MV-4-11 (cell line): ENCODE measurements at regions not wholly inside any gene's neighbourhood (a gene's known extent, or its start where the extent isn't known, plus 50 kb on each side); places are given as distances from the start of the nearest gene placed in this dataset.

Source experiments
- DNase-seq: peaks from one replicate; lab custom pipeline; 2025; lab: John Stamatoyannopoulos, UW

GRCh38 chr11:70930215-70930614, 322.2 kb downstream of the SHANK2 start:
- no peak for DNase-seq

GRCh38 chr11:70931430-70931829, 320.9 kb downstream of the SHANK2 start:
- DNase-seq, result no peak

GRCh38 chr11:70933981-70934583, 318.3 kb downstream of the SHANK2 start:
- DNase-seq, result no peak

- DNase-seq, result no peak
These were observed 317.2 kb downstream of the SHANK2 start for GRCh38 chr11:70935006-70935768.

GRCh38 chr11:70942593-70942992, 309.8 kb downstream of the SHANK2 start:
- no peak for DNase-seq

- DNase-seq, result no peak
These were observed 308.2 kb downstream of the SHANK2 start for GRCh38 chr11:70944141-70944540.

GRCh38 chr11:70944636-70945035, 307.7 kb downstream of the SHANK2 start:
- no peak for DNase-seq

GRCh38 chr11:70948398-70948797, 304.0 kb downstream of the SHANK2 start:
- DNase-seq, result peak; percentile 28

- DNase-seq, result no peak
These were observed 303.4 kb downstream of the SHANK2 start for GRCh38 chr11:70948855-70949531.

GRCh38 chr11:70951139-70951804, 301.1 kb downstream of the SHANK2 start:
- DNase-seq, result no peak

- DNase-seq, result no peak
These were observed 300.2 kb downstream of the SHANK2 start for GRCh38 chr11:70952191-70952590.

- no peak for DNase-seq
These were observed 298.7 kb downstream of the SHANK2 start for GRCh38 chr11:70953720-70954119.

GRCh38 chr11:70954471-70954870, 297.9 kb downstream of the SHANK2 start:
- DNase-seq, result no peak
